ENCODE measurements at regions not wholly inside any gene's neighbourhood (a gene's known extent, or its start where the extent isn't known, plus 50 kb on each side); places are given as distances from the start of the nearest gene placed in this dataset.

DNA sequence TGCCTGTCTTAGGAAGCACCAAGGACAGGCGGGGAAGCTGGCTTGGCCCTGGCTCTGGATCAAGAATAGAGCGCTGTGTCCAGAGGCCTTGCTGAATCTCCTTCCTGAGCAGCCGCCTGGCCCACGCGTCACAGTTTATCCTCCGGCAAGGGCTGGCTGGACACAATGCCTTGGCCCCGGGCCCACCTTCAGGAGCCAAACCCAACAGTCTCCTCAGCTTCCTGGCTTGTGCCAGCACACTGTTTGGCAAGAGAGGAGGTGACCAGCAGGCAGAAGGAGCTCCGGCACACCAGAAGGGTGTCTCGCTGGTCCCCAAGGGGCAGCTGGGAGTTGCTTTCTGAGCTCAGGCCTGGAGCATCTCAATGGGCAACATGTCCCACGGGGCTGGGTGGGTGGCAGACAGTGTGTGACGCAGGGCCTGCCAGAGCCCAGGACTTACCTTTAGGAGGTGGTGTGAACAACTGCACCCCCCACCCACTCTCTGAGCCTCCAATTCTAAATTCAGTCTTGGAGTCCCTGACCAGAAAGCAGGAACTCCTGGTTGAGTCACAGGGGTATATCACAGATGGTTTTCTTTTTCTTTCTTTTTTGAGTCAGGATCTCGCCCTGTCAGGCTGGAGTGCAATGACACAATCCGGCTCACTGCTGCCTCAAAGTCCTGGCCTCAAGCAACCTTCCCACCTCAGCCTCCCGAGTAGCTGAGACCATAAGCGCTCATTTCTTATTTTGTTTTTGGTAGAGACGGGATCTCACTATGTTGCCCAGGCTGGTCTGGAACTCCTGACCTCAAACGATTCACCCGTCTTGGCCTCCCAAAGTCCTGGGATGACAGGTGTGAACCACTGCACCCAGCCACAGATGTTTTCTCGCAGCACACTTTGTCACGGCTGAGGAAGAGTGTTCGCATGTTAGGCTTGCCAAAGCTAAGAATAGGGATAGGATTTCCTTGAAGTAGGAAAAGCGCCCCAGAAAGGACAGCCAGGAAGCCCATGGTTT lies 361.2 kb downstream of the BCOR start:
- DNase-seq (ENCODE audit: low read depth): peak; percentile 85

GRCh38 chrX:39739585-39739984 lies 358.2 kb downstream of the BCOR start:
- no peak for DNase-seq (ENCODE audit: low read depth)

DNA sequence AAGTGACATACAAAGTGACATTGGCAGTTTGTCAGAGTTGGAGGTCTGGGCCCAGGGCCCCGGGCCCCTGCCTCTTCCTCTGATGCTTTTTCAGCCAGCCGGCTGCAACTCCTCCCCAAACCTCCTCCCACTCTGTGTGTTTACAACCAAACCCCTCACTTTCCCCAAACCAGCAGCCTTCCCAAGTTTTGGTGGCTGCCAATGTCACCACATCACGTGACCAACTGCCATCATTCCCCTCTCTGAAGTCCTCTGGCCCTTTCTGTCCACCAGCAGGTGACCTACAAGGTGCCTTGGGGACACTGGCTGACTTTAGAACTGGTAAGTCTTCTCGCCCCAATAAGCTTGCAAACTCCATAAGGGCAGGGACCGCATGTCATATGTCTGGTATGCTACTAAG lies 357.7 kb downstream of the BCOR start:
- no peak for DNase-seq (ENCODE audit: low read depth)

GRCh38 chrX:39741904-39742303 lies 355.9 kb downstream of the BCOR start:
- DNase-seq (ENCODE audit: low read depth): no peak

DNA sequence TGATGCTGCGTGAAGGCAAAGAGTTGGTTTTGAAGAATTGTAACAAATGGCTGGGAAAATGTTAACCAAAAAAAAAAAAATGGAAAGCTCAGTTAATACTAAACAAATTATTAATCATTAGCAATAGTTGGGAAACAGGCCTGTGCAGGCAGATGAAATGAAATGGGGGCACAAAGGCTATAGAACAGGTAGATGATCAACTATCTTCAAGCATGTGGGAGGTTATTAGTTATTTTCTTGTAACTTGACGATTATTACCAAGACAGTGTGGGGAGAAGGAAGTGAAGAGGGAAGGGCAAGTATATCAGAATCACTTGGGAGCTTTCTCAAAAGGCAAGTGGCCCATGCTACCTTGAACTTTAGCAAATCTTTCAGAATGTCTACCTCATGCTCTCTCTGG lies 351.9 kb downstream of the BCOR start:
- no peak for DNase-seq (ENCODE audit: low read depth)

DNA sequence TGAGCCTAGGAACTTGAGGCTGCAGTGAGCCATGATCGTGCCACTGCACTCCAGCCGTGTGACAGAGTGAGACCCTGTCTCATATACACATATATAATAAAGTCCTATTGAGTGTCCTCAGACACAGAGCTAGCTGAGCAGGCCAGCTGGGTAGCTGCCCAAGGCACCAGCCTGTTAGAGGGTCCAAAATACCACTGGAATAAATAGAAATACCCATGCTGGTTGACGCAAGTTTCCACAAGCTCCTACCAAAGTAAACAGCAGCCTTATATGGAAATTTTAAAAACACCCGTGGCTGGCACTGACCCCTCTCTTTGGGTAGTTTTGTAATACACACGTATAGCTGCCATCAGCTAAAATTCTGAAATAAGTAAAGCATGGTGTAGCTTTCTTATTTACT lies 348.6 kb downstream of the BCOR start:
- no peak for DNase-seq (ENCODE audit: low read depth)

DNA sequence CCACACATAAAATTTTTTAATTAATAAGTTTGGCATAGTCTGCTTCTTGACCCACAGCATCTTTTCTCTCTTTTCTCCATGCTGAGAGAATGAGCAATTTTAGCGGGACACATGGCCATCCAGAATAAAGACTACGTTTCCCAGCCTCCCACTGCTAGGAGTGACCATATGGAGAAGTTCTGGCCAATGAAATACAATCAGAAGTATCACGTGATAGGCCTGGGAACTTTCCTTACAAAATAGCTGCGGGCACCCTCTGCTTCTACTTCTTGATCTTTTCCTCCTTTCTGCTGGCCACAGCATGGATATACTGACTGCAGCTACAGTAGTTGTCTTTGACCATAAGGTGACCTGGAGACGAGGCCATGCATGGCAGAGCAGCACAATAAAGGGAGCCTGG lies 348.0 kb downstream of the BCOR start:
- no peak for DNase-seq (ENCODE audit: low read depth)

DNA sequence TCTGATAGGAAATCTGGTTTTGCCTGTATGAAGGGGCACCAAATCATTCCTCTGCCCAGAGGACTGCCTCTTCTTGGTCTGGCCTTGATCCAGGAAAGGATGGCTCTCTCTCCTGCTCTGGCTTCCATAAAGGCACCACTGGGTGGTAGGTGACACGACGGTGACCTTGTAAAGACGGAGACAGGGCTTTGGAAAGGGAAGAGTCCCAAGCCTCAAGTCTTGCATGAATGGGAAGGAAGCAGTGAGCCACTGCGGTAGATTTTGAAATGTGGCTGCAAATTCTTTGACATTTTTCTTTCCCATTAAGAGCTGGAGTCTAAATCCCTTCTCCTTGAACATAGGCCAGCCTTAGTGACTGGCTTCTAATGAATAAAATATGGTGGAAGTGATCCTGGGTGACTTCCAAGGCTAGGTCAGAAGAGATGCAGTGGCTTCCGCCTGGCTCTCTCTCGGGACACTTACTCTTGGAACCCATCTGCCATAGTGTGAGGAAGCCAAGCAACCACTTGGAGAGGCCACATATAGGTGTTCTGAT lies 347.4 kb downstream of the BCOR start:
- no peak for DNase-seq (ENCODE audit: low read depth)

DNA sequence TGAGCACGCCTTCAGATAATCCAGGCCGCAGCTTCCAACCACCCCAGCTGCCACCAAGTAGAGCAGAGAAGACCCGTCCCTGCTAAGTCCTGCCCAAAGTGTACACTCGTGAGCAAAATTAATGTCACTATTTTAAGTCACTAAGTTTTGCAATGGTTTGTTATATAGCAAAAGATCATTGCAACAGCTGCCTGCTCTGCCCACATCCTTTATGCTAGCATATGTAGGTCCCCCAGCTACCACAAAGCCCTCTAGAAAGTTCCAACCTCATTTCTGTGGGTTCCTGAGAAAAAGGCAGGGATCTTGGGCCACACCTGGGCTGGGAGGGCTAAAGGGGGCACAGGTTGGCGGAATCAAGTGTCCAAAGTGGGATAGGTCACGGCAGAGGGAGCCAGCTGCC lies 346.9 kb downstream of the BCOR start:
- no peak for DNase-seq (ENCODE audit: low read depth)

GRCh38 chrX:39752815-39753214 lies 344.9 kb downstream of the BCOR start:
- peak; percentile 59 for DNase-seq (ENCODE audit: low read depth)

DNA sequence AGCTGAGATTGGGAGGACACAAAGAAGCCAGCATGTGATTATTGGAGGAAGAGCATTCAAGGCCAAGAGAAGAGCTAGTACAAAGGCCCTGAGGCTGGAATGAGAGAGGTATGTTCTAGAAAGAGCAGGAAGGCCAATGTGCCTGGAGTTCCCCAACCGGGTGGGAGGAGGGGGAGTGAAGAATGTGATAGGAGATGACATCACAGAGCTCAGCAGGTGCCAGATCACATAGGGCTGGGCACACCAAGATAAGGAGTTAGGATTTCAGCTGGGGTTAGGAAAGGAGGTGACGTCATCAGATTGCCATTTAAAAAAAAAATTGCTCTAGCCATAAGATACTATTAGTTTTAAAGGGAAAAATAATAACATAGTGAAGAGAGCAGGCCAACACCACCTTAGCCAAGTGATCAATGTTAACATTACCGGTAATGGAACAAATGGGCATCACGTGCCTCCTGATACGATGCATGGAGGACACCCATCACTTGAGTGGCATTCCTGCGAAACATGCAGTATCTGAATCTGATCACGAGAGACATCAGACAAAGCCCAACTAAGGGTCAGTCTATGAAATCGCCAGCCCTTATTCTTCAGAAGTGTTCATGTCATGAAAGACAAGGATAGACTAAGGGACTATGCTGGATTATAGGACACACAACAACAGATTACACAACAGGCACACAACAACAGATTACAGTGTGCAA lies 344.3 kb downstream of the BCOR start:
- peak; percentile 46 for DNase-seq (ENCODE audit: low read depth)

- DNase-seq (ENCODE audit: low read depth): peak; percentile 96
Observed at GRCh38 chrX:39755143-39756032, 342.4 kb downstream of the BCOR start.

- no peak for DNase-seq (ENCODE audit: low read depth)
Observed at GRCh38 chrX:39756086-39756883, 341.5 kb downstream of the BCOR start.

DNA sequence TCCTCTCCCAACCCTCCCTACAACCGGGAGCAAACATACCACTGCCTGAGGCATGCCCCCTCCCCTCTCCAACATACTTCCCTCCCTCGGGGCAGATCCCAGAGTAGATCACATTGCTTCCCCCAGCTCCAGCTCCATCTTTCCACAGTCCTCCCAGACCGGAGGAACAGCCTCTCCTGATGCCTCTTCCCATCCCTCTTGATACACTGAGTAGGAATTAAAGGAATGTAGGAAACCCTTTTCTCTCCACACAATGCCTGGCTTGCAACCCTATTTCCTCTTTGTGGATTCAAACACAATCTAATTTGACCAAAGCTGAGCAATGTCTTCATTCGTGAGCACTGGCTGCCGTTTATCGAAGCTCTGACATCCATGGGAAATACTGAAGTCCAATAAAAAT lies 339.8 kb downstream of the BCOR start:
- peak; percentile 87 for DNase-seq (ENCODE audit: low read depth)

DNA sequence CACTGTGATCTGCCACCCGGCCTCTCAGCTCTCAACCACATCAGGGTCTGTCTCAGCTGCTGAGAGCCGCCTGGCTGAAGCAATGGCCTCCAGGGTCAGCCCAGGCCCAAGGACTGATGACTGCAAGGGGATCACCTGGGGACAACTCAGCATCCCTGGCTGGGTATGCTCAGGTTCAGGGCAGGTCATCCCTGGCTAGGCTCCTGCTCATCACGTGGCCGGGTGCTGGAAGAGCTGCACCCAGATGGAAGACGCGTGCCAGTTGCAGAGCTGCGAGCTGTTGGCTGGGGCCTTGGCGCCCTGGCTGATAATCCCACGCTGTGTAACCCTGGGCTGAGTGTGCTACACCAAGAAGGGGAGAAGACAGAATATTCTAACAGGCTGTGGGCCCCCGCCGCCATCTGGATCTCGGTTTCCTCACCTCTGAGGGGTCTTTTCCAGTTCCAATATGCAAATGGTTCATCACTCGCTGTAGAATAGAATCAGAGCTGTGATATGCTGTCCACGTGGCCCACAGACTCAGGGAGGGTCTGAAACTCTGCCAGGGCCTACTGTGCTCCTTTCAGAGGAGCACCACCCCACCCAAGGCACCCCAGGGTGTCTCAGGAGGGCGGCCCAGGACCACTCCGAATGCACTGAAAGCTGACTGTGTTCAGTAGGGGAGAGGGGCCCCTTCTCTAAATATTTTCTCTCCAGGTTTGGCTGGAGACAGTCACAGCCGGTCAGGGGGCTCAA lies 338.8 kb downstream of the BCOR start:
- no peak for DNase-seq (ENCODE audit: low read depth)

GRCh38 chrX:39759526-39760224 lies 338.1 kb downstream of the BCOR start:
- DNase-seq (ENCODE audit: low read depth): peak; percentile 82

DNA sequence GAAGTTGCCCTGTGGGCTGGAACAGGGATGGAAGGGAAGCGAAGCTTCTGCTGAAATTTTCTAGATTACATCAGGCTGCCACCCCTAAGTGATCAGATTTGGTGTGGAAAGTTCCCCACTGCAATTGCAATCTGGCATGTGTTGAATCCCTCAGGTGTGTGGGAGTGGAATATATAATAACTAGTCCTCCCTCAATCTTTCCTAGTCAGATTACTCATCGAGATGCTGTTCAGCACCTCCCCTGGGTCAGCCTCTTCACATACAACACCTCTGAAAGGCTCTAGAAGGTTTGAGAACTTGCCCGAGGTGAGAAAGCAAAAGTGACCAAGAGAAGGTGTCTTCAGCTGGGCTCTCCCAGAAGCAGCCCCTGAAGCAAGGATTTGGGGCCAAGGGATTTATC lies 336.8 kb downstream of the BCOR start:
- no peak for DNase-seq (ENCODE audit: low read depth)

- peak; percentile 32 for DNase-seq (ENCODE audit: low read depth)
Observed at GRCh38 chrX:39762266-39762841, 335.4 kb downstream of the BCOR start.

DNA sequence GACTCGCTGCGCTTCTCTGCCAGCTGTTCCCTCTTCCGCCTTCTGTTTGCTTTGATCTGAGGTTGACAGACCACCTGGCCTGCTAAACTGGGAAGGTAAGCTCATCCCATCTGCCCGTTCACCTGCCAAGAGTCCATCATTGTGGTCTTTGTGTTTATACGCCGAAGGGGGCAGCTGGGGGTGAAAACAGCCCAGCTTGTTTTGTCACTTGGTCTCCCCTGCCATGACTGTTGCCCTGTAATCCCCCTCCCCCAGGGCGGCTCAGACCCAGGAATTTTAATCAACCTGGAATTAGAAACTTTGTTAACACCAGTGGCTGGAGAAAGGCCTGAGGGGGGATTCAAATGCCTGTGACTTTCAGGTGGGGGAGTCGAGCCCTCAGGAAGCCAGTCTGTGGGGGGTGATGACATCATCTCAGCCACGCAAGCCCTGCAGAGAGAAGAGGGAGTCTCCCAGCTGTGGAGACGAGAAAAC lies 333.3 kb downstream of the BCOR start:
- DNase-seq (ENCODE audit: low read depth): peak; percentile 15

Measured in EH (cell line).